ENCODE measurements at regions not wholly inside any gene's neighbourhood (a gene's known extent, or its start where the extent isn't known, plus 50 kb on each side); places are given as distances from the start of the nearest gene placed in this dataset.
"Not testable (repeated sequence)": the region's sequence is repeated elsewhere in the genome, so short reads cannot be mapped to it uniquely, and the experiment has no call there.

DNA sequence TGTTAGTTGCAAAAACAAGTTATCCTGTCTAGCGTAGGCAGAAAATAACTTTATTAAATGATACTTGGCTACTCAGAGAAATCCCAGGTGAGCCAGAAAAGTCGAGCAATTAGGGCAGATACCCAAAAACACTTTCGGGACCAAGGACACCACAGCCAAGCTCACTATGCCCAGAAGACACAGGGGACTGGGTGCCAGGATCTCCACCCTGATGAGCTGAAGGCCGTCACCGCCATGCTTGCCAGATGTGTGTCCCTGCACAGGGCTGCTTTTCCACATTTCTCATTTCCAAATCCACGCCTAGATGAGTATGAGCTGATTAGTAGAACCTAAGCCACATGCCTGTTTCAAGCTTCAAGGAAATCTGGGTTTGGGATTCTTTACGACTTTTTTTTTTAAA is 214.0 kb upstream of the SMLR1 start:
- DNase-seq, result no peak

DNA sequence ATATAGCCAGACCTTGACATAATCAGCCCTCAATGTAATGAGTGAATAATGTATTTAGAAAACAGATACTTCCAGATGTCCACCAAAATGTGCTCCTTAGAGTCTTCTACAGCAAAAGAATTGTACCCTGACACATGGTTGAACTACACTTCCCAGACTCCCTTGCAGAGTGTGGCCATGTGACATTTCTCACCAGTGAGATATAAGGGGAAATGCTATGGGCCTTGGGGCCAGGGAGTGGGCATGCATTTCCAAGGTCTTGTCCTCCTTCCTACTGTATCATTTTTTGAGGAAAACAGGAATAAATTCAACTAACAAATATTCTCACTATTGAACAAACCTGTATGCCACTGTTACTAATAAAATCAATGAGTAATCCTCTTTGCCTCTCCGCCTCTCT is 211.4 kb upstream of the SMLR1 start:
- no peak for DNase-seq

DNA sequence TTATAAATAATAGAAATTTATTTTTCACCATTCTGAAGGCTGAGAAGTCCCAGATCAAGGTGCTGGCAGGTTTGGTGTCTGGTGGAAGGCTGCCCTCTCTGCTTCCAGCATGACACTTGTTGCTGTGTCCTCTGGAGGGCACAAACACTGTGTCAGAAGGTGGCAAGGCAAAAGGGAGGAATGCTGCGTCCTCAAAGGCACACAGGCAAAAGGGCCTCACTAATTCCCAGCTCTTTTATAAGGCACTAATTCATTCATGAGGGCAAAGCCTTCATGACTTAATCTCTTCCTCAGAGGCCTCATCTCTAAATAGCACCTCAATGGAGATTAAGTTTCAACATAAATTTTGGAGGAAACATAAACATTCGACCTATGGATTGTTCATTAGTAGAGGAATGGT is 209.5 kb upstream of the SMLR1 start:
- DNase-seq, result no peak

DNA sequence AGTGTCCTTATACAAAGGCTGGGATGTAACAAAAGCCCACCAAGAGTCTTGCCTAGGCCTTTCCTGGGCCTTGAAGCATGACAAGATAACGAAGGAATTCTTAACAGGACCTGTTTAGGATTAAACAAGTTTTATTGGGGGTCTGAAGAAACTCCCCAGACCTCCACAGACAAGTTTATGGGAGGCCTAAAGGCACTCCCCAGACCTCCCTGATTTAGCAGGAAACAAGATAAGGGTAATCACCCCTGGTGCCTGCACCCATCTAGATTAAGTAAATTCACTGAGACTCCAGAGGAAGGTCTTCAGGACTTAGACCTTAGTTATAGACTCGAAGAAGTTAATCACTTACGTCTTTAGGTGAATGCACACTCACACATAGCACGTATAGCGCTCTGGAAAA is 208.4 kb upstream of the SMLR1 start:
- DNase-seq, result not testable (repeated sequence)

DNA sequence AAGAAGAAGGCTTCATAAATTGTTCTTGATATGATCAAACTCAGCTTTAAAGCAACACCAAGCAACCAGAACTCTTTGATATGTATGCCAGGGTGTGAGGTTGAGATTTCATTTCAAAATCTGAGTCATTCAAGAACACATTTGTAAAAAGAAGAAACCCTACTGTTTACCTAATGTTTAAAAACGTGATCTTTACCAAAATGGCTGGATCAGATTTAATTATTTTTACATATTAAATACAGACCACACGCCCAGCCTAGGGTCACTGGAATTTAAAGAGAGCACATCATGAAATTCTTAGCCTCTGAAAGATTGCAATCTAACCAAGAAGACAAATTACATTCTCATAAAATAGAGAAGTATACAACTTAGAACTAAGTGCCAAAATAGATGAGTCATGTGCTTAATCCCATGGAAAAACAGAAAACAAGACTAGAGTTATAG is 206.8 kb upstream of the SMLR1 start:
- no peak for DNase-seq

DNA sequence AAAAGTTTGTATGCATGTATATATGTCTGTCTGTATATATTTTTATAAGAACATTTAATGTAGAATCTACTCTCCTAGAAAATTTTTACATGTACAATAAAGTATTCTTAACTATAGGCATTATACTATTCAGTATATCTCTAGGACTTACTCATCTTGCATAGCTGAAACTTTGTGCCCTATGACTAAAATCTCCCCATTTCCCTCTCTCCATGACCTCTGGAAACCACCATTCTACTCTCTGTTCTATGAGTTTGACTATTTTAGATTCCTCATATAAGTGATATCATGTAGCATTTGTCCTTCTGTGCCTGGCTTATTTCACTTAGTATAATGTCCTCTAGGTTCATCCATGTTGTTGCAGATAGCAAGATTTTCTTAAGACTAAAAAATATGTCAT is 205.1 kb upstream of the SMLR1 start:
- DNase-seq, result no peak

DNA sequence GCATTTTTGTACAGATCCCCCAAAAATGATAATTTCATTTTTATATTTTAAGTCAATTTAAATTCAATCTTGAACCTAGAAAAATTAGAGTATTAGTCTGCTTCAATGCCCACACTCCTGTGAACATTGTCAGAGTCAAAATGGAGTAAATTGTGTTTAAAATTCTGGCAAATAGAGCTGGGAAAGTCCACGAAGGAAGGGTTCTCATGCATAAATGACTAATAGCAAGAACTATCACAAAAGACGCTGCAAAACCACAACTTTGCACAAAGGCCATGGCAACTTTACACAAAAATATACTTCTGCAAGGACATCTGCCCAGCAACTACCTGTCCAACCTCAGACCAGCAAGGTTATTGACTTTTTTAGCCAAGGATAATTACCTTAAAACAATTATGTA is 203.2 kb upstream of the SMLR1 start:
- DNase-seq, result no peak

DNA sequence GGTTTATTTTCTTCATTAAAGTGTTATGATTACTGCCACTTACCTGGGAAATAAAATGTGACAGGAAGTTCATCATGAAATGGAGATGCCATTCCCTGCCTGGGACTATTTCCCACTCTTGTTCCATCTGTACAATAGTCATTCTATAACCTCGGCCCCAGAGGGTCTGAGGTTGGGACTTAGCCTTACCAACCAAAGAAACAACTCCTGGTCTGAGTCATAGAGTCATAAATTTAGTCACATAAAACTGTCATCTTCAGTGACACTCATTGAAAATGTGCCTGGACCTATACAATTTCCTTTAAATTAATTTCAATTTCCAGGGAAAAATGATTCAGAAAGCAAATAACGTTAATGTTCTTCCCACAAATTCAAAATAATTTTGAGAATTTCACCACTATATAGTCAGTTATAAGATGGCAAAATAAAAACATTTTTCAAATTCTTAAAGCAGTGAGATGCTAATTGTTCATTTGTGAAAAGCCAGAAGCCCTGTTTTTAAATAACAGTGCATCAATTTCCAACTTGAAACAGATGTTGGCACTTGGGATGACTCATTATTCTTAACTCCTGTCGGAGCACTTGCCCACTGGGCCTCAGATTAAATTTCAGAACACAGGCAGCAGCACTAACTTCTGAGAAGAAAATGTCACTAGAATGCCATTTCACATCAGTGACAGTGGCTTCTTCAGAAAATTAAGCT is 201.2 kb upstream of the SMLR1 start:
- no peak for DNase-seq

DNA sequence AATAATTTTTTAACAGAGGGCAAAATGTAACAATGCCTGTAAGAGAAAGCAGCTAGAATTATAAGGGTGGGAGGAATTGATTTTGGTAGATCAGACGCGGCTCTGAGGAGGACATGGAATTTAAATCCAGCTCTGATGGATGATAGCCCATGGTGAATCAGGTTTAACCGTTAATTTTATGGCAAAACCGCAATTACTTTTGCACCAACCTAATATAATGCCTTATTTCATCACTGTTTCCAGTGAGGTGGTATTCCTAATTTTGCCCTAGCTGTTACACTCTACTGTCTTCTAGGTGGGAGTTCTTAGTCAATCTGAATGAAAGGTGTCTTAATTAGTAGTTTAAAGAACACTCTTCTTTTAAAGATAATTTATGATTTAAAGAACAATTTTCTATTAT is 198.3 kb upstream of the SMLR1 start:
- DNase-seq, result no peak

DNA sequence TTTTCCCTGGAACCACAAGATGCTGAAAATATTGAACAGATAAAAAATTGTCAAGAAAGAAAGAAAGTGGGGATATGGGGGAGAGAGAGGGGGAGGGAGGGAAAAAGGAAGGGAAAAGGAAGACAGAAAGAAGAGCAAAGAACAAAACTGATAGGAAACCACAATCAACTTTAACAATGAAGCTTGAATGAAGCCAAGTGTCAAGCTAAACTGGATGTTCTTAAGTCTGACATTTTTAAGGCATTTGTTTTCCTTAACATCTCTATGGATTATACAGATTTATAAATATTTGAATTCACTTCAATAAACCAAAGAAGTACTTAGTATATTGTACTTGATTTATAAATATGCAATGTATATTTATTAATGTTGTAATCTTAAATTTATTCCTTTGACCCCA is 197.6 kb upstream of the SMLR1 start:
- DNase-seq, result no peak

DNA sequence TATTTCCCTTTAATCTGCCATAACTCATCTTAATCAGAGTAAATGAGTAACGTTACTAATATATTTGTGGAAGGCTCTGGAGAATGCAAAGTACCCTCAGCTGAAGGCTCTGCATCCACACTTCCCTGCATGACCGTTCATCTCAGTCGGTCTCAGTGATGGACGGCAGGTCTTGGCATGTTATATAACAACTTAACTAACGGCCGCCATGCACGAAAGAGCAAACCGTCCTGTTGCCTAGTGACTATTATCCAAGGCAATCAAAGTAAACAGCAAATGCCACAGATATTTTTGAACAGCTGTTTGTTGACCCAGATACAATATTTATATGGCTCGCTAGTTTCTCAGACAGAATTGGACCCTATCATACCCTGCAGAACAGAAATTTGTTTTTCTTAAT is 194.9 kb upstream of the SMLR1 start:
- DNase-seq, result peak; percentile 78

DNA sequence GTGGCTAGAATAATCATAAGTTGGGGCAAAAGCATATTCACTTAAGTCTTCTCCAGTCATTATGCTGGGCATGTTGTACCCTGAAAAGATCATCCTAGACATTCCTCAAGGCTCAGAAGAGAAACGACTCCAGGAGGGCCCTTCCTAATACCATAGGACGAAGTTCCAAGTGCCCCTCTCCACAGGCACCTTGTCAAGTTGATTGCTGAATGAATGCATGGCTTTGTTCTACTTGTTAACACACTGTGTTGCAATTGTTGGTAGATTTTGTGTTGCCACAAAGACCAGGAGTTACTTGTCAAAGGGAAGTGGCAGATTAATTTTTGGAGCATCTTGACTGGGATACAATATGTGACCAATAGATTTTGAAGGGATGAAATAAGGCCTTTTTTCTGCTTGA is 194.3 kb upstream of the SMLR1 start:
- no peak for DNase-seq

DNA sequence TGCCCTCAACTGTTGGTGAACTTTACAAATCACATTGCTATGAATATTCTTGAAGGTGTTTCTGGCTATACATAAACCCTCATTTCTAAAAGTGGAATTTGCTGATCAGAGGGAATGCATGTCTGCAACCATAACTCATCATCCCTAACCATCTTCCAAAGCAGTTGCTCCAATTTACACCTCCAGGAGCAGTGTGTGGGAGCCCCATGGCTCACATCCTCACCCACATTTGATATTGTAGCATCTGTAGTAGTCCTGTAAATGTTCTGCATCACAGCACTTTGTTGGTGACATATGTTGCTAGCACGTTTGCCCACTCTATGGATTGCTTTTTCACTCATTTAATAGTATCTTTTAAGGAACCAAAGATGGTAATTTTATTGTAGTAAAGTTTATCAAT is 183.8 kb upstream of the SMLR1 start:
- DNase-seq, result no peak

DNA sequence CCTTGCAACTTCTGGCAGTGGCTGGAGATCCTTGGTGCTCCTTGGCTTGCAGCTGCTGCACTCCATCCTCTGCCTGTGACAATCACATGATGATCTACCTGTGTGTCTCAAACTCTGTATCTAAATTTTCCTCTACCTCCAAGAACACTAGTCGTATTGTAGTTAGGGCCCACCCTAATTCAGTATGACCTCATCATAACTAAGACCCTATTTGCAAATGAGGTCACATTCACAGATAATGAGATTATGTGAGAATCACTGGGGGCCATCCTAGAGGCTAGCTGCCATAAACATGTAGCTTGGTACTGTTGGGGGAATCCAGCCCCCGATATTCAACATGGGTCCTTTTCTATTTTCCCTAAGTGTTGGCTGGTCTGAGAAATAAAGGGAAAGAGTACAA is 183.0 kb upstream of the SMLR1 start:
- DNase-seq, result no peak

DNA sequence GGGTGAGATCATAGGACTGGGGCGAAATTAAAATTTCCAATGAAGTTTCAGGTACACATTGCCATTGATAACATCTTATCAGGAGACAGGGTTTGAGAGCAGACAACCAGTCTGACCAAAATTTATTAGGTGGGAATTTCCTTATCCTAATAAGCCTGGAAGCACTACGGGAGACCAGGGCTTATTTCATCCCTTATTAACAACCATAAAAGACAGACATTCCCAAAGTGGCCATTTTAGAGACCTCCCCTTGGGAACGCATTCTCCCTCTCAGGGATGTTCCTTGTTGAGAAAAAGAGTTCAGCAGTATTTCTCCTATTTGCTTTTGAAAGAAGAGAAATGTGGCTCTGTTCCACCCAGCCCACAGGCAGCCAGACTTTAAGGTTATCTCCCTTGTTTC is 182.4 kb upstream of the SMLR1 start:
- DNase-seq, result peak; percentile 9

DNA sequence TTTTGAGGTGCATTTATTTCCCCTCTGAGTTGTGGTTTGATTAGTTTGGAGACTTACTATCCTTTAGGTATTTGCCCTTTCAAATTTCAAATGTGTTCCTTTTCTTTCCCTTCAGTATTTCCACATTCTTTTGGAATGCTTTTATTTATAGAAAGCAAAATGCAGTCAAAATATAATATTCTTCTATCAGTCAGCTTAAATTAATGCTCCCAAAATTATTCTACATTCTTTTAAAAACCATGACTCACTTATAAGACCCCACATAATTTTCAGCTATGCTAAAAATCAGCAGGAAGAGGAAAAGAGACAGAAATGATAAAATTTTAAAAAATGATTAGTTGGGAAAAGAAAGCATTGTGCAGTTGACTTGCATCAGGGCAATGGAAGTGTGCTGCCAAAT is 180.0 kb upstream of the SMLR1 start:
- no peak for DNase-seq

DNA sequence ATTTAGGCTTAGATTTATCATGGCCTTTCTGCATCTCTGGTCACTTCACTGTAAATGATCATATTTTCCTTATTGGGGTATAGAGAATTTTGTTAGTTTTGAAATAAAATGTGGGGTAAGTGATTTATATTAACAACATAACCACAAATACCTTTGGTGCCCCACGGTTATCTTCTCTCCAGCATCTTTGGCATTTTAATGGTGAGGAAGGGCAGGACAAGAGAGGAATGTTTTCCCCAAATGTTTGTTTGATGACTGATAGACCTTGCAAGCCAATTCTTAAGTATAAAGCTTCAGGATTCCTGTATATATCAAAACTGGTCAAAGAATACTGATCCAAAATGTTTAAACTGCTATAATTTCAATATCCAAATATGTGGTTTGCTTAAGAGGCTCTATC is 171.6 kb upstream of the SMLR1 start:
- no peak for DNase-seq

DNA sequence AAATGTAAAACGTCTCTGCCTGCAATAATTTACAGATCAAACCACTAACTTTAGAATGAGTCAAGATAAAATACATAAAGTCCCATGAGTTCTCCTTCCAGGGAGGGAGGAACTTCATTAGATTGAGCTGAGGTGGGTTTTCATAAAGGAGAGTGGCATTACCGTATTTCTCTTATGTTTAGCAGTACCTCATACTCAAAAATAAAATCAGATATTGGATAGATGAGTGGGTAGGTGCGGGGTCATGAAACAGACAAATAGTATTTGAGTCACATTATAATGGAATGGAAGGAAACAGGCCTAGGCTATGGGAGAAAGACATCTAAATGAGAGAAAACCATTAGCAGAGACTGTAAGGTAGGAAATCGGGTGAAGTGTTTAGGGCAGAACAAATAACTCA is 166.1 kb upstream of the SMLR1 start:
- DNase-seq, result no peak

DNA sequence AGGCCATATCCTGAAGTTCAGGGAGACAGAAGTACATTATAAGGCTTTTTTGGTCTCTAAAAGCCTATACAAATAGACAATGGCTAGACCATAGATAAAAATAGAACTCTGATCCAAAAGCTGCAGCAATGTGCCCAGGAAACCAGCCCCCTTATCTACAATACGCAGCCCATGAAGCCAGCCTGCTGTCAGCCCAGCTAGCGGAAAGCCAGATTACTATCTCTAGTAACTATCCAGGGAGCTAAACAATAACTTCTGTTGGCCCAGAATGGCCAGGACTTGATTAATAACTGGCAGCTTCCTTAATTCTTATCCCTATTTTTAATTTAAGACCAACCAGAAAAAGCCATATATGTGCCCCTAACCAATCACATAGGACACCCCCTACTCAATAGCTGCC is 160.4 kb upstream of the SMLR1 start:
- DNase-seq, result no peak

DNA sequence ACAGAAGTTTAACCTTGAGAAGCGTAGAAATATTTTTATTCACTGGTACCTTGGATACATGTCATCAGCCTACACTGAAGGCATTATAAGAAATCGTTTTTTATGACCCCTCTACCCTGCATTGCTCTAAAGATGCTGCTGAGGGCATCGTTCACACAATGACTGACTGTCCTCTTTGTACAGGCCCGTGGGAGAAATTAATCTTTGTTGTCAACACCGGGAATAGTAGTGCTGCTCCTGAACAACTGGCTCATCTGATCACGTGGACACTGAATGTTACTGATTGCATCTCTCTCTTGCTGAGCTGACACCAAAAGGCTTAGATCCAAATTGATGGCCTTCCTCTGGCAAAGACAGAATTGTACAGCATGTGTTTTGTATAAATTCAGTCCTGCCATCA is 157.1 kb upstream of the SMLR1 start:
- DNase-seq, result peak; percentile 2

DNA sequence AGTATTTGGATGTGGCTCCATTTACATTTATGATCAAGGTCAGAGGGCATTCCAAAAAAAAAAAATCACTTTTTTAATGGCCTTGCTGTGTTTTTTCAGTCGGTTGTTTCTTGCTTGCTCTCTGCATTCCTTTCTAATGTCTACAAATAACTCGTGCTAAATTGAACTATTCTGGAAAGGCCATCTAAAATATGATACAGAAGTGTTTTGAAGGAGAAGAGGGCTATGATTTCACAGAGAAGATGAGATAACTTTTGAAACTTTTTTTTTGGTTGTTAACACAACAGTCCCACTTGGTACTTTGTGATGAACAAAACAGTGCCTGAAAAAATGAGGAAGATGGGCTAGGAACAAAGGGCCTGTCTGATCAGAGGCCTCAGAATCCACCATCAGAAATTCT is 156.1 kb upstream of the SMLR1 start:
- DNase-seq, result no peak

DNA sequence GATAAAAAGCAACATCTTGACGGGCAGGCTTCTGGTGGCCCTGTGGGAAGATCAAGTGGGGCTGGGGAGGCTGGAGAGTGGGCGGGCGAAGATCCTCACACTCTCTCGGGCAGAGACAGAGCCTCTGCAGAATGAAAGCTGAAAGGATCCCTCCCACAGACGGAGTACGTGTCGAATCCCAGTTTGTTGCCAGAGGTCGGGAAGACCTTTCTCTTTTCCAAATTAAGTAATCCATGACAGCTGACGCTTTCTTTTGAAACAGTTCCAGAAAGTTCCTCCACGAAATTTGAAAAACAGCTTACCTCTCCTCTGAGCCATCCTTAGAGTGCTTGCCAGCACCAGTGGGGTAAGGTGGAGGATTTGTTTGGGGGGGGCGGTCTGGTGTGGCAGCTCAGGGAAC is 155.6 kb upstream of the SMLR1 start:
- DNase-seq, result no peak

DNA sequence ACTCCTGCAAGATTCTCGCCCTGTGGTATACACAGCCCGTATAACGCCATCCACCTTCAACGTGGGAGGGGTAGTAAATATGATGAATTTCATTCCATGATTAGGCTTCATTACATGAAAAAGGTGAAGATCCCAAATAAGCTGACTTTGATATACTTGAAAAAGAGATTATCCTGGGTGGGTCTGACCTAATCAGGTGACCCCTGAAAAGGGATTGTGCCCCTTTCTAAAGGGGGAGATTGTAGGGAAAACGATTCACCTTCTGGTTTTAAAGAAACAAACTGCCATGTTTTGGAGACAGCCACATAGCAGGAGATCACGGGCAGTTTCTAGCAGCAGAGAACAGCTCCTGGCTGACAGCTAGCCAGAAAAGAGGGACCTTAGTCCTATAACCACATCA is 155.1 kb upstream of the SMLR1 start:
- DNase-seq, result no peak

DNA sequence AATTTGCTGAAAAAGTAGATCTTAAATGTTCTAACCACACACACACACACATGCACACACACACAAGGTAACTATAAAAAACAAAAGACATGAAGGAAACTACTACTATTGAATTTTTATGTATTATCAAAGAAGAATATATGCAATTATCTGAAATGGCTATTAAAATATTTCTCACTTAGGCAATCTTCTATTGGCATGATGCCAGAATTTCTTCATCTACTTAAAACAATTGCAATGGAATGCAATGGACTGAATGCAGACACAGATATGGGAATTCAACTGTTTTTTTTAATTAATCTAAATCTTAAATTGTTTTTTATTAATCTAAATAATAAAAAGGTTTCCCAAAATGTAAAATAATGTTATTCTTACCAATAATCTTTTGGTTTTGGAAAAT is 152.6 kb upstream of the SMLR1 start:
- DNase-seq, result peak; percentile 1

DNA sequence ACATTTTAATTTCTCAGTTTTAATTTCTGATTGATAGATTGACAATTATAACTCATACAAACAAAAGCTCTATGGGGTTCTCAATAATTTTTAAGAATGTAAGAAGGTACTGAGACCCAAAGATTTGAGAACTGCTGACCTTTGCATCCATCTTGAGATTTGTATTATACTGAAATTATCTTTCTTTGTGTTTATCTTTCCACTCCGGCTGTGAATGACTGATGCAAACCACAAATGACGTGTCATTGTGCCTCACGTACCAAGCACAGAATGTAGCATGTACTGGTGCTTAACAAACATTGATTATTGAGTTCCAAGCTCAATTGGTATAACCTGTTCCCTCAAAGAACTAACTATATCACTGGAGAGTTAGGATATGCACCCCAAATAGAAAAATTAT is 152.1 kb upstream of the SMLR1 start:
- DNase-seq, result no peak

Measured in DMS53 (cell line).